GM23248 (cell line): ENCODE measurements at regions not wholly inside any gene's neighbourhood (a gene's known extent, or its start where the extent isn't known, plus 50 kb on each side); places are given as distances from the start of the nearest gene placed in this dataset.

Source experiments
- DNase-seq: peaks from one replicate; pipeline ENCODE4 v3.0.0-alpha.2; 2015
- H2AFZ ChIP-seq: fragments of 200-600 bp; sonication (generic); 2 replicates; pipeline ENCODE4 v1.6.1; 2016; ENCODE audit warnings: antibody characterized with exemption
- H3F3A ChIP-seq: fragments of 200-600 bp; sonication (generic); 2 replicates; pipeline ENCODE4 v1.6.1; 2016; ENCODE audit warnings: mild to moderate bottlenecking, antibody characterized with exemption, mixed run types; ENCODE audit not compliant: insufficient read depth
- H3K27ac ChIP-seq: fragments of 200-600 bp; sonication (generic); 2 replicates; pipeline ENCODE4 v1.5.1; 2016; ENCODE audit warnings: mild to moderate bottlenecking
- H3K27me3 ChIP-seq: fragments of 200-600 bp; sonication (generic); replicated peaks from 2 replicates; pipeline ENCODE4 v1.6.1; 2016; ENCODE audit warnings: mild to moderate bottlenecking; ENCODE audit not compliant: insufficient read depth
- H3K36me3 ChIP-seq: fragments of 200-600 bp; sonication (generic); 2 replicates; pipeline ENCODE4 v1.6.1; 2016; ENCODE audit warnings: low read depth, mild to moderate bottlenecking
- H3K4me1 ChIP-seq: fragments of 200-600 bp; sonication (generic); 2 replicates; pipeline ENCODE4 v1.6.1; 2016; ENCODE audit warnings: mild to moderate bottlenecking; ENCODE audit not compliant: insufficient read depth
- H3K4me2 ChIP-seq: fragments of 200-600 bp; sonication (generic); one replicate; pipeline ENCODE4 v1.6.1; 2016; ENCODE audit warnings: mild to moderate bottlenecking; ENCODE audit not compliant: unreplicated experiment
- H3K4me3 ChIP-seq: fragments of 200-600 bp; sonication (generic); 2 replicates; pipeline ENCODE4 v1.5.1; 2016; ENCODE audit warnings: mild to moderate bottlenecking
- H3K79me2 ChIP-seq: fragments of 200-600 bp; sonication (generic); 2 replicates; pipeline ENCODE4 v1.6.1; 2016; ENCODE audit warnings: mild to moderate bottlenecking; ENCODE audit not compliant: insufficient read depth
- H3K9ac ChIP-seq: fragments of 200-600 bp; sonication (generic); 2 replicates; pipeline ENCODE4 v1.6.1; 2016; ENCODE audit warnings: mild to moderate bottlenecking
- H3K9me2 ChIP-seq: fragments of 200-600 bp; sonication (generic); 2 replicates; pipeline ENCODE4 v1.6.1; 2016; ENCODE audit warnings: mixed run types, mild to moderate bottlenecking, moderate library complexity; ENCODE audit not compliant: insufficient read depth
- H3K9me3 ChIP-seq: fragments of 200-600 bp; sonication (generic); one replicate; pipeline ENCODE4 v1.6.1; 2017; ENCODE audit warnings: low read depth
- H4K20me1 ChIP-seq: fragments of 200-600 bp; sonication (generic); 2 replicates; pipeline ENCODE4 v1.6.0; 2016; ENCODE audit not compliant: insufficient read depth
- EZH2 ChIP-seq: fragments of 200-600 bp; sonication (generic); IDR thresholded peaks from 2 replicates; pipeline ENCODE4 v1.6.1; 2018; ENCODE audit warnings: antibody characterized with exemption, mild to moderate bottlenecking; ENCODE audit not compliant: insufficient read depth, poor library complexity, severe bottlenecking
- EZH2phosphoT487 ChIP-seq: fragments of 200-600 bp; sonication (generic); IDR thresholded peaks from 2 replicates; pipeline ENCODE4 v1.6.1; 2018; ENCODE audit warnings: antibody characterized with exemption, moderate library complexity, mild to moderate bottlenecking, low read depth; ENCODE audit not compliant: insufficient read depth
- WGBS, 2 experiments: methylation state at CpG; one replicate each; pipeline ENCODE4 v1.1.6; 2015 to 2017; ENCODE audit warnings: low lambda C conversion rate in 2 of 2, low coverage in 1 of 2; ENCODE audit errors: missing lambda C conversion rate in 2 of 2; 5-methylcytosine and 5-hydroxymethylcytosine counted together
- in situ Hi-C: fragments of 300-500 bp; cut with MboI; formaldehyde crosslinking; loops from 2 replicates; pipeline ENCODE4 v1.15.0; 2020

- H3K4me2 ChIP-seq = no peak overlapping the region
- DNase-seq = no peak
- H3K36me3 ChIP-seq = no peaks in the 10 kb centered on the region
- no peak overlapping the region for H3K27ac ChIP-seq
- H3K27me3 ChIP-seq = no peaks in the 10 kb centered on the region
- H2AFZ ChIP-seq = no peak overlapping the region
- H4K20me1 ChIP-seq = no peaks in the 10 kb centered on the region
- H3K9me2 ChIP-seq = no peaks in the 10 kb centered on the region
- in situ Hi-C loops = no loop called here
- no peaks in the 10 kb centered on the region for H3K4me1 ChIP-seq
- TF ChIP-seq EZH2phosphoT487 (no peak), EZH2 (no peak)
- no peaks in the 10 kb centered on the region for H3K79me2 ChIP-seq
- no peaks in the 10 kb centered on the region for H3K9me3 ChIP-seq
- H3K4me3 ChIP-seq = no peak overlapping the region
- H3K9ac ChIP-seq = no peak overlapping the region
- no peaks in the 10 kb centered on the region for H3F3A ChIP-seq
These were observed 153.3 kb upstream of the KYNU start for GRCh38 chr2:142724186-142724585.

GRCh38 chr2:142723236-142723635, 154.2 kb upstream of the KYNU start:
- Histone ChIP-seq H3K9me2 (no peaks in the 10 kb centered on the region), H3K4me2 (no peak overlapping the region), H2AFZ (no peak overlapping the region), H3K27me3 (no peaks in the 10 kb centered on the region), H3K4me1 (no peaks in the 10 kb centered on the region), H3K79me2 (no peaks in the 10 kb centered on the region), H3K27ac (no peak overlapping the region), H4K20me1 (no peaks in the 10 kb centered on the region), H3K36me3 (no peaks in the 10 kb centered on the region), H3K4me3 (no peak overlapping the region), H3F3A (no peaks in the 10 kb centered on the region), H3K9me3 (no peaks in the 10 kb centered on the region), H3K9ac (no peak overlapping the region)
- in situ Hi-C loops = no loop called here
- TF ChIP-seq EZH2phosphoT487 (no peak), EZH2 (no peak)
- no peak for DNase-seq
- WGBS, 2 experiments = 87 to 88% methylated on average over 1 of the region's 1 CpG

DNA sequence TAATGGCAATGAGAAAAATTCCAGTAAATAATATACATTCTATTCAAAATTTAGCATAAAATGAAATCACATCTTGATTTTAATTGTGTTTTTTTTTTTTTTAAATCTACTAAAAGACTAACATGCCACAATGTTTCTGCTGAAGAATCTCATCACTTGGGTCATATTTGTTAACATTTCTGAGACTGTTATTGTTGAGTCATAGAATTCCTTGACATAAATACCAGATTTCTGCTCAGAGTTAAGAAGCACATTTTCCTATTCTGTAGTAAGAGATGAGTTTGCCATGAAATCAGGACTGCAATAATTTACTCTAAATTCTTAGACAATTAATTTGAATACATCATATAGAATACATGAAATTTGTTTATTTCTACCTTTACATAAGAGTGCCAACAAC, 154.9 kb upstream of the KYNU start:
- H4K20me1 ChIP-seq = no peaks in the 10 kb centered on the region
- H2AFZ ChIP-seq = no peak overlapping the region
- DNase-seq = peak; percentile 40
- H3K9me2 ChIP-seq = no peaks in the 10 kb centered on the region
- H3K9ac ChIP-seq = no peak overlapping the region
- in situ Hi-C loops = no loop called here
- no peaks in the 10 kb centered on the region for H3K9me3 ChIP-seq
- no peak overlapping the region for H3K4me2 ChIP-seq
- H3K79me2 ChIP-seq = no peaks in the 10 kb centered on the region
- no peak overlapping the region for H3K27ac ChIP-seq
- H3K27me3 ChIP-seq = no peaks in the 10 kb centered on the region
- H3K36me3 ChIP-seq = no peaks in the 10 kb centered on the region
- no peaks in the 10 kb centered on the region for H3F3A ChIP-seq
- H3K4me1 ChIP-seq = no peaks in the 10 kb centered on the region
- TF ChIP-seq EZH2 (no peak), EZH2phosphoT487 (no peak)
- H3K4me3 ChIP-seq = no peak overlapping the region

DNA sequence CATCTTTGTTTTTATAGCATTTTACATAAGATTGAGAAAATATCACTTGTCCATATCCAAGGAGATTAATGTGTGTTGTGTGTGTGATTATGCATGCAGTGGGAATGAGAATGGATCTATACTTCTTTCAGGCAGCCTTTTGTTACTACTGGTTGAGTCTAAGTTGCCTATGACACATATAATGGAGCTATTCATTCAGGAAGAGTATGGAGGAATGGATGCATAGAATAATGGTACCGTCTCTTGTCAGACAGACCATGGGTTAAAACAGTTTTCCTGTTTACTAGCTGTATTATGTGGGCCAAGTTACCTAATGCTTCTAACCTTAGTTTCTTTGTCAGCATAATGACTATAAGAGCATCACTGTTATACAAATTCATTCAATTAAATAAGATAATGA, 155.4 kb upstream of the KYNU start:
- H3K9ac ChIP-seq = no peak overlapping the region
- H3K27me3 ChIP-seq = no peaks in the 10 kb centered on the region
- H3K4me2 ChIP-seq = no peak overlapping the region
- no peak for TF ChIP-seq EZH2phosphoT487
- TF ChIP-seq EZH2 = no peak
- H3K79me2 ChIP-seq = no peaks in the 10 kb centered on the region
- no peak overlapping the region for H3K27ac ChIP-seq
- in situ Hi-C loops = no loop called here
- H3K4me1 ChIP-seq = no peaks in the 10 kb centered on the region
- no peaks in the 10 kb centered on the region for H3K9me3 ChIP-seq
- DNase-seq = no peak
- H3K9me2 ChIP-seq = no peaks in the 10 kb centered on the region
- H3K4me3 ChIP-seq = no peak overlapping the region
- no peaks in the 10 kb centered on the region for H4K20me1 ChIP-seq
- H2AFZ ChIP-seq = no peak overlapping the region
- no peaks in the 10 kb centered on the region for H3F3A ChIP-seq
- WGBS, 2 experiments = 83 to 100% methylated on average over 1 of the region's 1 CpG
- no peaks in the 10 kb centered on the region for H3K36me3 ChIP-seq

- H3F3A ChIP-seq = no peaks in the 10 kb centered on the region
- no peak overlapping the region for H3K4me3 ChIP-seq
- TF ChIP-seq EZH2phosphoT487 (no peak), EZH2 (no peak)
- H3K9ac ChIP-seq = no peak overlapping the region
- H3K9me2 ChIP-seq = no peaks in the 10 kb centered on the region
- H3K4me2 ChIP-seq = no peak overlapping the region
- 70 to 76% methylated on average over 2 of the region's 2 CpGs for WGBS, 2 experiments
- no peaks in the 10 kb centered on the region for H3K27me3 ChIP-seq
- in situ Hi-C loops = no loop called here
- H3K79me2 ChIP-seq = no peaks in the 10 kb centered on the region
- no peak overlapping the region for H3K27ac ChIP-seq
- DNase-seq = no peak
- H2AFZ ChIP-seq = no peak overlapping the region
- H3K9me3 ChIP-seq = no peaks in the 10 kb centered on the region
- no peaks in the 10 kb centered on the region for H3K36me3 ChIP-seq
- H3K4me1 ChIP-seq = no peaks in the 10 kb centered on the region
- no peaks in the 10 kb centered on the region for H4K20me1 ChIP-seq
These were observed 156.4 kb upstream of the KYNU start for GRCh38 chr2:142721015-142721414.
